Right lobe of liver (tissue), 6 donors: ENCODE measurements at regions not wholly inside any gene's neighbourhood (a gene's known extent, or its start where the extent isn't known, plus 50 kb on each side); places are given as distances from the start of the nearest gene placed in this dataset.

ENCODE experiments used
- ATAC-seq, 4 donors: fragments of 200-7000 bp; cut with Tn5 transposase; one replicate each; pipeline ENCODE4 v1.9.1; 2020; ENCODE audit warnings: mild to moderate bottlenecking in 4 of 4, moderate library complexity in 4 of 4
- DNase-seq, 3 donors: peaks; one replicate each; pipeline ENCODE4 v3.0.0-alpha.2; 2020
- H3K27ac ChIP-seq, 3 donors: fragments of 200-600 bp; one replicate each; pipeline ENCODE4 v1.8.0; 2022
- H3K27me3 ChIP-seq, 2 donors: fragments of 200-600 bp; one replicate each; pipeline ENCODE4 v1.8.0; 2022
- H3K36me3 ChIP-seq, 4 donors: fragments of 200-600 bp; sonication (generic) in 1 of 4; one replicate each; pipeline versions ENCODE4 v1.5.1 to v1.8.0; 2017 to 2022; ENCODE audit warnings: control low read depth in 1 of 4
- H3K4me1 ChIP-seq, 4 donors: fragments of 200-600 bp; sonication (generic) in 1 of 4; one replicate each; pipeline versions ENCODE4 v1.5.1 to v1.8.0; 2017 to 2022; ENCODE audit warnings: control low read depth in 1 of 4
- H3K4me3 ChIP-seq, 3 donors: fragments of 200-600 bp; one replicate each; pipeline ENCODE4 v1.8.0; 2022
- H3K9me3 ChIP-seq, 4 donors: fragments of 200-600 bp; sonication (generic) in 1 of 4; one replicate each; pipeline versions ENCODE4 v1.5.1 to v1.8.0; 2017 to 2022; ENCODE audit warnings: control low read depth in 1 of 4
- CTCF ChIP-seq, 4 donors: fragments of 200-600 bp in 3 of 4; fragments of 450-650 bp in 1 of 4; IDR thresholded peaks; one replicate each; pipeline versions ENCODE4 v1.5.1 to v1.8.0; 2016 to 2022; ENCODE audit warnings: antibody characterized with exemption in 4 of 4, mild to moderate bottlenecking in 2 of 4
- POLR2A ChIP-seq: fragments of 450-650 bp; IDR thresholded peaks from one replicate; pipeline ENCODE4 v1.6.1; 2017; ENCODE audit warnings: antibody characterized with exemption, mild to moderate bottlenecking
- WGBS: methylation state at CpG from one replicate; pipeline ENCODE4 v1.1.6; 2018; ENCODE audit warnings: low coverage, low lambda C conversion rate; ENCODE audit not compliant: insufficient coverage; ENCODE audit errors: missing lambda C conversion rate; 5-methylcytosine and 5-hydroxymethylcytosine counted together
- intact Hi-C, 2 donors: fragments of 100-400 bp; cut with DNase I; formaldehyde crosslinking; loops; one replicate each; pipeline versions ENCODE4 v1.11.2 to v1.14.1; 2022
- donor health status: DM: no; HTN: yes; CAD: no.
- donor health status: DM: no; HTN: no; CAD: no.
- donor health status: DM: no; HTN: no; CAD: no.
- donor health status: DM: no; HTN: yes; CAD: no.
- donor health status: DM: no; HTN: yes; CAD: no.

- no peak for ATAC-seq
- no peaks in the 10 kb centered on the region for H3K4me1 ChIP-seq
- peaks cover 0 to 9% (median 2%) of the 10 kb centered on the region in 4 donors for H3K9me3 ChIP-seq
- H3K27ac ChIP-seq = no peak overlapping the region
- no peak overlapping the region for H3K4me3 ChIP-seq
- intact Hi-C loops = loop anchor here in 1 of 2 donors (10.0 kb wide), 1 partner anchor 369 kb away; no protein-coding TSS in a partner anchor
- WGBS = 83% methylated on average over 3 of the region's 3 CpGs
- DNase-seq = no peak
- H3K27me3 ChIP-seq = no peaks in the 10 kb centered on the region
- no peak for TF ChIP-seq POLR2A
- no peak for TF ChIP-seq CTCF (IDR thresholded peaks at IDR 0.05)
- H3K36me3 ChIP-seq = peaks cover 0 to 3% (median under 1%) of the 10 kb centered on the region in 4 donors
These were observed 65.4 kb downstream of the PHETA1 start for GRCh38 chr12:111303531-111303930.

DNA sequence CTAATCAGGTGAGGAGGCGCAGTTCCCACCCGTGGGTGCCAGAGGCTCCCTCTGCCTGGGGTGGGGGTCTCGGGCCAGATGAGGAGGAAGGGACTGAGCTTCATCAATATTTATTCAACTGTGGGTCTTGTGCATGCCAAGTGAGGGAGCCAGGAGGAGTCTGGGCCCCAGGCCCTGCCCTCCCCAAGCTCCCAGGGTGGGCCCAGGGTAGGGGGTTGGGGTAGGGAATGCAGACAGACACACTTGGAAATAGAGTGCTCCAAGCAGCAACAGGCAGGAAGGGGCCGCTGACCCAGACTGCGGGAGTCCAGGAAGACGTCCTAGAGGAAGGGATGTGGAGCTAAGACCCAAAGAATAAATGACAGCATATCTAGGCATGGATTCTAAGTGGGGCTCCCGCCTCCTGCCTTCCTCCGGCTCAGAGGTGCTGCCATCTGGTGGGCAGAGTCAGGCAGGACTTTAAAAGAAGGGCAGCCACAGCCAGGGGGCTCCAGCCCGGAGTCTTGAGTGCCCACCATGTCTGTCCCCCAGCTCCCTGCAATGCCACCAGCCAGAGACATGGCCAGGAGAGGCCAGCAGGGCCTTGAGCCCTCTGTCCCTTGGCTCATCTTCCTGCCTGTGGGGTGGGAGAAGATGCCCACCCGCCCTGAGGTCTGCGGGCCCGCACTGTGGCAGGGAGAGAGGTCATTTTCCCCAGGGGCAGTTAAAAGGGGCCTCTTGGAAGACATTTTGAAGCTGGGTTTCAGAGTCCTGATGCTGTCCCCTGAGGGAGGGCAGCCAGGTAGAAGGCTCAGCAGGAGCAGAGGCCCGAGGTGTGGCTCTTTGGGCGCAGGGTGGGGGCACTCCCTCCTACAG, 70.1 kb downstream of the PHETA1 start:
- ATAC-seq (peak; percentile 55 to 78 (median 68)), DNase-seq (peak in 1 of 3 donors; percentile 49)
- Histone ChIP-seq H3K27ac (no peak overlapping the region), H3K36me3 (no peaks in the 10 kb centered on the region), H3K9me3 (no peaks in the 10 kb centered on the region), H3K4me1 (no peaks in the 10 kb centered on the region), H3K27me3 (no peaks in the 10 kb centered on the region), H3K4me3 (no peak overlapping the region)
- intact Hi-C loops = no loop called here
- WGBS = 24% methylated on average over 5 of the region's 14 CpGs
- no peak for TF ChIP-seq POLR2A
- TF ChIP-seq CTCF (IDR thresholded peaks at IDR 0.05) = peak; percentile 49 to 75 (median 68)

- no peak for DNase-seq
- WGBS = 69% methylated on average over 4 of the region's 12 CpGs
- Histone ChIP-seq H3K4me3 (no peak overlapping the region), H3K36me3 (no peaks in the 10 kb centered on the region), H3K27me3 (no peaks in the 10 kb centered on the region), H3K4me1 (no peaks in the 10 kb centered on the region), H3K9me3 (no peaks in the 10 kb centered on the region), H3K27ac (no peak overlapping the region)
- intact Hi-C loops = no loop called here
- TF ChIP-seq CTCF (IDR thresholded peaks at IDR 0.05) (no peak), POLR2A (no peak)
- ATAC-seq = peak in 2 of 4 donors; percentile 9 to 12
These were observed 71.0 kb downstream of the PHETA1 start for GRCh38 chr12:111297703-111298426.

DNA sequence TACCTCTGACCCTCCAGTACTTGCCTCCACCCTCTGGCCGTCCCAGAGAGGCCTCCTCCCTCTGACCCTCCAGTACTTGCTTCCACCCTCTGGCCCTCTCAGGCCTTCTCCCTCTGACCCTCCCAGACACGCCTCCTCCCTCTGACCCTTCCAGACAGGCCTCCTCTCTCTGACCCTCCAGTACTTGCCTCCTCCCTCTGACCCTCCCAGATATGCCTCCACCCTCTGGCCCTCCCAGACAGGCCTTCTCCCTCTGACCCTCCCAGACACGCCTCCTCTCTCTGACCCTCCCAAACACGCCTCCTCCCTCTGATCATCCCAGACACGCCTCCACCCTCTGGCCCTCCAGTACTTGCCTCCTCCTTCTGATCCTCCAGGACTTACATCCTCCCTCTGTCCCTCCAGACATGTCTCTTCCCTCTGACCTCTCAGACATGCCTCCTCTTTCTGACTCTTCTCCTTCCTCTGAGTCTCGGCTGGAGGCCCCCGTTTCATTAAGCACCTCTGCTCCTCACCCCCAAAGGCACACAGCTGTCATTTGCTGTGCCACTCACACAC, 71.9 kb downstream of the PHETA1 start:
- no peak for TF ChIP-seq CTCF (IDR thresholded peaks at IDR 0.05)
- TF ChIP-seq POLR2A = no peak
- H3K27me3 ChIP-seq = no peaks in the 10 kb centered on the region
- no peak overlapping the region for H3K27ac ChIP-seq
- DNase-seq = no peak
- H3K4me1 ChIP-seq = no peaks in the 10 kb centered on the region
- H3K9me3 ChIP-seq = no peaks in the 10 kb centered on the region
- H3K36me3 ChIP-seq = peaks cover 0 to 1% (median 0%) of the 10 kb centered on the region in 4 donors
- intact Hi-C loops = no loop called here
- no peak for ATAC-seq
- WGBS = 79% methylated on average over 7 of the region's 7 CpGs
- no peak overlapping the region for H3K4me3 ChIP-seq
